ENCODE measurements at regions not wholly inside any gene's neighbourhood (a gene's known extent, or its start where the extent isn't known, plus 50 kb on each side); places are given as distances from the start of the nearest gene placed in this dataset.

GRCh38 chr1:232517204-232517603, 112.7 kb downstream of the SIPA1L2 start:
- Mint-ChIP-seq H3K4me1 (peaks cover 9 to 12% of the 10 kb centered on the region in 2 experiments), H3K27me3 (ENCODE audit: low read depth) (no peaks in the 10 kb centered on the region), H3K4me3 (no peak overlapping the region), H3K36me3 (ENCODE audit: insufficient read depth in 1 of 3, low read depth in 3 of 3) (peaks cover 5 to 6% (median 6%) of the 10 kb centered on the region in 3 experiments; a peak in 3 of 7 replicates), H3K27ac (no peak overlapping the region), H3K9me3 (no peaks in the 10 kb centered on the region)
- Histone ChIP-seq H3K9ac (ENCODE audit: extremely low read depth, insufficient read length, low read length) (no peak overlapping the region), H3K4ac (ENCODE audit: low read depth, low read length) (no peak overlapping the region), H3K9me3 (ENCODE audit: control insufficient read depth, low read depth, low read length) (no peaks in the 10 kb centered on the region), H2BK15ac (ENCODE audit: low read depth, low read length) (no peak overlapping the region), H3K79me2 (ENCODE audit: insufficient read depth, low read length) (no peaks in the 10 kb centered on the region), H2BK20ac (ENCODE audit: low read depth, low read length, poor library complexity, severe bottlenecking) (no peak overlapping the region), H3K14ac (ENCODE audit: insufficient read depth, low read length) (no peak overlapping the region), H3K23ac (ENCODE audit: insufficient read length, low read depth, low read length) (no peak overlapping the region), H3K18ac (ENCODE audit: insufficient read length, low read depth, low read length) (no peak overlapping the region), H3K27ac (ENCODE audit: insufficient read length, low read depth, low read length) (no peak overlapping the region), H2BK120ac (ENCODE audit: low read depth, low read length, poor library complexity, severe bottlenecking) (no peak overlapping the region), H4K8ac (replicated peaks; ENCODE audit: insufficient read length, low read depth, low read length) (no peak overlapping the region), H4K20me1 (ENCODE audit: control insufficient read depth, insufficient read depth, insufficient read length) (no peaks in the 10 kb centered on the region), H3K56ac (ENCODE audit: insufficient read length, low read depth, low read length) (no peak overlapping the region), H3K4me2 (ENCODE audit: insufficient read depth, insufficient read length, low read length) (no peak overlapping the region), H2BK12ac (ENCODE audit: insufficient read length, low read depth, low read length) (no peak overlapping the region), H3K27me3 (ENCODE audit: insufficient read depth, low read length) (no peaks in the 10 kb centered on the region), H2AFZ (ENCODE audit: low read length) (no peak overlapping the region), H2BK5ac (ENCODE audit: insufficient read length, low read length) (no peak overlapping the region), H3T11ph (ENCODE audit: low read length) (no peak overlapping the region), H4K5ac (ENCODE audit: insufficient read length, low read depth, low read length) (no peak overlapping the region), H3K23me2 (ENCODE audit: insufficient read length, low read depth, low read length, poor library complexity, severe bottlenecking) (no peaks in the 10 kb centered on the region), H3K4me1 (ENCODE audit: insufficient read depth, low read length) (no peaks in the 10 kb centered on the region; the same call in 1 of the 2 replicates), H2AK5ac (ENCODE audit: insufficient read length, low read length) (no peak overlapping the region), H4K91ac (ENCODE audit: insufficient read length, low read depth, low read length) (no peak overlapping the region), H3K79me1 (ENCODE audit: insufficient read depth, low read depth, low read length, poor library complexity, severe bottlenecking) (no peaks in the 10 kb centered on the region)
- WGBS (ENCODE audit: extremely low coverage, insufficient read length, low lambda C conversion rate), result no CpG with 5 or more reads among the region's 4 CpGs
- TF ChIP-seq CTCF (conservative IDR thresholded peaks at IDR 0.05), result no peak
- no peak for DNase-seq
